Adrenal gland (tissue), 5 donors: ENCODE measurements at regions not wholly inside any gene's neighbourhood (a gene's known extent, or its start where the extent isn't known, plus 50 kb on each side); places are given as distances from the start of the nearest gene placed in this dataset.

Source experiments
- POLR2A ChIP-seq, 2 donors: fragments of 450-650 bp; IDR thresholded peaks; one replicate each; pipeline ENCODE4 v1.6.1; 2017; ENCODE audit warnings: antibody characterized with exemption in 2 of 2, mild to moderate bottlenecking in 2 of 2, moderate library complexity in 1 of 2
- TF ChIP-seq, protein P1 (sequence below), 6 experiments: fragments of 450-650 bp in 4 of 6; fragments of 200-600 bp in 2 of 6; sonication (generic) in 1 of 6; IDR thresholded peaks; 1 replicate in 5 of 6; 2 replicates in 1 of 6; pipeline versions ENCODE4 v1.5.1 to v1.8.0; 2016 to 2021; ENCODE audit warnings: antibody characterized with exemption in 6 of 6, mild to moderate bottlenecking in 2 of 6, moderate library complexity in 1 of 6
- donor health status: DM: no; HTN: no; CAD: no.

DNA sequence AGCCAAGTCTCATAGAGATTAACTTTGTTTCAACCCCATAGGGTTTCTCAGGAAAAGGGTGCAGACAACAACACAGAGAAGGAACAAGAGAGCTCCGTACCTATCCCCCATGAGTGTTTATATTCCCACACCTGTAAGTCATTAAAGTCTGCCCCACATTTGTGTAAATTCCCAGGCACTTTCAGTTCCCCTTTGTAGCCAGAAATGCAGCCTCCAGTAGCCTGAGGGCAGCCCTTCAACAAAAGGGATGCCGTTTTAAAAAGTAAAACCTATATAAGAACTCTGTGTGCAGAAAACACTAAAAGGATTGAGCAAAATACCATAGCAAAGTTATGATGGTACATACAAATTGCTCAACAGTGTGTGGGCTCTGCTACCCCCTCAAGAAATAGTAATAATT lies 59.7 kb upstream of the TMEM108 start:
- TF ChIP-seq, protein P1, sequence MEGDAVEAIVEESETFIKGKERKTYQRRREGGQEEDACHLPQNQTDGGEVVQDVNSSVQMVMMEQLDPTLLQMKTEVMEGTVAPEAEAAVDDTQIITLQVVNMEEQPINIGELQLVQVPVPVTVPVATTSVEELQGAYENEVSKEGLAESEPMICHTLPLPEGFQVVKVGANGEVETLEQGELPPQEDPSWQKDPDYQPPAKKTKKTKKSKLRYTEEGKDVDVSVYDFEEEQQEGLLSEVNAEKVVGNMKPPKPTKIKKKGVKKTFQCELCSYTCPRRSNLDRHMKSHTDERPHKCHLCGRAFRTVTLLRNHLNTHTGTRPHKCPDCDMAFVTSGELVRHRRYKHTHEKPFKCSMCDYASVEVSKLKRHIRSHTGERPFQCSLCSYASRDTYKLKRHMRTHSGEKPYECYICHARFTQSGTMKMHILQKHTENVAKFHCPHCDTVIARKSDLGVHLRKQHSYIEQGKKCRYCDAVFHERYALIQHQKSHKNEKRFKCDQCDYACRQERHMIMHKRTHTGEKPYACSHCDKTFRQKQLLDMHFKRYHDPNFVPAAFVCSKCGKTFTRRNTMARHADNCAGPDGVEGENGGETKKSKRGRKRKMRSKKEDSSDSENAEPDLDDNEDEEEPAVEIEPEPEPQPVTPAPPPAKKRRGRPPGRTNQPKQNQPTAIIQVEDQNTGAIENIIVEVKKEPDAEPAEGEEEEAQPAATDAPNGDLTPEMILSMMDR (IDR thresholded peaks at IDR 0.05), result no peak
- TF ChIP-seq POLR2A (IDR thresholded peaks at IDR 0.05), result no peak
